Peyer's patch (tissue), 4 donors: ENCODE measurements at regions not wholly inside any gene's neighbourhood (a gene's known extent, or its start where the extent isn't known, plus 50 kb on each side); places are given as distances from the start of the nearest gene placed in this dataset.

Source experiments
- DNase-seq, 3 donors: peaks; one replicate each; pipeline ENCODE4 v3.0.0-alpha.2; 2017 to 2019
- H3K27ac ChIP-seq, 4 donors: fragments of 200-600 bp; sonication (generic); one replicate each; pipeline ENCODE4 v1.5.1; 2016 to 2019
- H3K27me3 ChIP-seq, 2 donors: fragments of 200-600 bp; sonication (generic); one replicate each; pipeline ENCODE4 v1.5.1; 2019
- H3K36me3 ChIP-seq, 3 donors: fragments of 200-600 bp; sonication (generic); one replicate each; pipeline ENCODE4 v1.5.1; 2016 to 2019
- H3K4me1 ChIP-seq, 4 donors: fragments of 200-600 bp; sonication (generic); one replicate each; pipeline ENCODE4 v1.5.1; 2016 to 2019
- H3K4me3 ChIP-seq, 4 donors: fragments of 200-600 bp; sonication (generic); 1 replicate in 3 of 4; 2 replicates in 1 of 4; pipeline ENCODE4 v1.5.1; 2016 to 2019; ENCODE audit warnings: mild to moderate bottlenecking in 1 of 4
- H3K9me3 ChIP-seq, 4 donors: fragments of 200-600 bp; sonication (generic); one replicate each; pipeline ENCODE4 v1.5.1; 2016 to 2019; ENCODE audit warnings: mild to moderate bottlenecking in 1 of 4
- CTCF ChIP-seq, 6 experiments: fragments of 450-650 bp in 4 of 6; fragments of 200-600 bp in 2 of 6; sonication (generic) in 1 of 6; IDR thresholded peaks; one replicate each; pipeline ENCODE4 v1.5.1; 2017 to 2019; ENCODE audit warnings: antibody characterized with exemption in 6 of 6, mild to moderate bottlenecking in 3 of 6, moderate library complexity in 1 of 6
- POLR2A ChIP-seq, 2 donors: fragments of 450-650 bp; IDR thresholded peaks; one replicate each; pipeline ENCODE4 v1.5.1; 2017; ENCODE audit warnings: antibody characterized with exemption in 2 of 2, mild to moderate bottlenecking in 2 of 2, moderate library complexity in 2 of 2

DNA sequence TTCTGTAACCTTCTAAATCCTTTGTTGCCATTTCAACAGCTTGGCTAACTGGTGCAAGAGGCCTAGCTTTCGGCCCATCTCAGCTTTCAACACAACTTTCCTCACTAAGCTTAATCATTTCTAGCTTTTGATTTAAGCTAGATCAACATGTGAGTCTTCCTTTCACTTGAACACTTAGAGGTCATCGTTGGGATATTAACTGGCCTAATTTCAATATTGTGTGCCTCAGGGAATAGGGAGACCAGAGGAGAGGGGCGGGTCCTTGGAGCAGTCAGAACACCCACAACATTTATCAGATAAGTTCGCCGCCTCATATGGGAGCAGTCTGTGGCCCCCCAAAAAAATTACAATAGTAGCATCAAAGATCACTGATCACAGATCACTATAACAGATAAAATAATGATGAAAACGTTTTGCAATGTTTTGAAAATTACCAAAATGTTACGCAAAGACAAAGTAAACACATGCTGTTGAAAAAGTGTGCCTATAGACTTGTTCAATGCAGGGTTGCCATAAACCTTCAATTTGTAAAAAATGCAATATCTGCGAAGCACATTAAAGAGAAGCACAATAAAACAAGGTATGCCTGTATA is 66.8 kb upstream of the PCSK1 start:
- Histone ChIP-seq H3K4me3 (no peak overlapping the region), H3K36me3 (no peaks in the 10 kb centered on the region), H3K27ac (no peak overlapping the region), H3K4me1 (no peaks in the 10 kb centered on the region), H3K9me3 (no peaks in the 10 kb centered on the region), H3K27me3 (no peaks in the 10 kb centered on the region)
- TF ChIP-seq CTCF (IDR thresholded peaks at IDR 0.05) = no peak
- no peak for TF ChIP-seq POLR2A (IDR thresholded peaks at IDR 0.05)
- no peak for DNase-seq

- no peak for DNase-seq
- no peaks in the 10 kb centered on the region for H3K27me3 ChIP-seq
- TF ChIP-seq POLR2A (IDR thresholded peaks at IDR 0.05) (no peak), CTCF (IDR thresholded peaks at IDR 0.05) (no peak)
- H3K9me3 ChIP-seq = no peaks in the 10 kb centered on the region
- no peak overlapping the region for H3K4me3 ChIP-seq
- H3K4me1 ChIP-seq = no peaks in the 10 kb centered on the region
- no peak overlapping the region for H3K27ac ChIP-seq
- no peaks in the 10 kb centered on the region for H3K36me3 ChIP-seq
These were observed 69.1 kb upstream of the PCSK1 start for GRCh38 chr5:96501991-96502646.

DNA sequence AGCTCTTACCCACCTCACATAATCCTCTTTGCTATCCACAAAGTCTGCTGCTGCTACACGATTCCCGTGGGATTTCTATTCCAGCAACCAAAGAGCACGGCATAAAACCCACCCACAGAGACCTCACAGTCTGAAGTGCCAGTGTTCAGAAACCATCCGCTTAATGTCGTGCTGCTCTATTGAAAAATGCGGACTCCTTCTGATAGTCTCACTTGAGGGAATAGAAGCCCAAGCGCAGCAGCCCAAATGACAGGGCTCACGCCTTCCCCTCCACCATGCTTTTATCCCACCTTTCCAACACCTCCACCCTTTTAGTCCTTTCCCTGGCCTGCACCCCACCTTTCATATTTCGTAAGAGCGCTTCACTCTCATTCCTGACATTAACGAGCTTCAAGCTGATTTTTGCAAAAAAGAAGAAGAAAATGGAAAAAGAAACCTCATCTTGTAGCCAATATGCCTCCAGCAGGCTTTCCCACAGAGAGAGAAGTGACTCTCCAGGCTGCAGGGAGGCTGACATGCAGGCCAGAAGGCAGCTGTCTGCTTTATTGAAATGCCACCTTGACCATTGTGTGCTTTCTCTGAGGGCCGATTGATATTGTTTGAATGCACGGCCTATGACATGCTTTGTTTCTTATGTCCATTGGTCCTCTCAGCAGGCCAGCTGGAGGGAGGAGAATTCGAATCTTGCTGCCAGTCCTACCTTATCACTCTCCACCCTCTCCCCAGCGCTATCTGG is 70.6 kb upstream of the PCSK1 start:
- Histone ChIP-seq H3K36me3 (no peaks in the 10 kb centered on the region), H3K4me1 (no peaks in the 10 kb centered on the region), H3K27me3 (no peaks in the 10 kb centered on the region), H3K27ac (no peak overlapping the region), H3K9me3 (no peaks in the 10 kb centered on the region), H3K4me3 (no peak overlapping the region)
- TF ChIP-seq CTCF (IDR thresholded peaks at IDR 0.05) (no peak), POLR2A (IDR thresholded peaks at IDR 0.05) (no peak)
- DNase-seq = no peak

DNA sequence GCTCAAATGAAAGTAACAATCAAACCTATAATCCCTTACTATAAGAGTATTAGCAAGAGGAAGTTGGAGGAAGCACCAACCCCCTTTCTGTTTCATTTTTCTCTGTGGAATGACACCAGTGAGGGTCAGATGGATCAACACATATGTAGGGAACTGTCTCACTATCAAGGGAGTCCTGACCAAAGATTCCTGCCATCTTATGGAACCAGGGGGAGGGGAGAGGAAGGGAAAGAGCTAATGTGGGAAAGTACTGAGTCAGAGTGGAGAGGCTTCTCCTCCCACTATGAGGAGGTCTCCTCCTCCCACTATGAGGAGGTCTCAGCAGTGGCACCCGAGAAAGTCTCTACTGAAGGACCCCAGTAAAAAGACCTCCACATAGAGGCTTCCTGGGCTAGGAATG is 73.3 kb upstream of the PCSK1 start:
- H3K36me3 ChIP-seq = no peaks in the 10 kb centered on the region
- no peak overlapping the region for H3K4me3 ChIP-seq
- H3K4me1 ChIP-seq = peaks cover 0 to 7% (median 0%) of the 10 kb centered on the region in 4 donors
- no peak overlapping the region for H3K27ac ChIP-seq
- no peaks in the 10 kb centered on the region for H3K27me3 ChIP-seq
- no peak for TF ChIP-seq POLR2A (IDR thresholded peaks at IDR 0.05)
- no peak for TF ChIP-seq CTCF (IDR thresholded peaks at IDR 0.05)
- no peak for DNase-seq
- H3K9me3 ChIP-seq = no peaks in the 10 kb centered on the region

GRCh38 chr5:96506866-96507527 is 73.9 kb upstream of the PCSK1 start:
- Histone ChIP-seq H3K27me3 (no peaks in the 10 kb centered on the region), H3K36me3 (no peaks in the 10 kb centered on the region), H3K4me3 (no peak overlapping the region), H3K4me1 (peaks cover 0 to 7% (median 0%) of the 10 kb centered on the region in 4 donors), H3K27ac (no peak overlapping the region), H3K9me3 (no peaks in the 10 kb centered on the region)
- TF ChIP-seq CTCF (IDR thresholded peaks at IDR 0.05) (no peak), POLR2A (IDR thresholded peaks at IDR 0.05) (no peak)
- DNase-seq = no peak
